GM23338 (cell line): ENCODE measurements at regions not wholly inside any gene's neighbourhood (a gene's known extent, or its start where the extent isn't known, plus 50 kb on each side); places are given as distances from the start of the nearest gene placed in this dataset.

Experiments
- ATAC-seq: fragments of 200-7000 bp; cut with Tn5 transposase; 3 replicates; pipeline ENCODE4 v1.9.1; 2020
- DNase-seq: peaks from one replicate; pipeline ENCODE4 v3.0.0-alpha.2; 2015; ENCODE audit warnings: low spot score
- H2AFZ ChIP-seq: fragments of 200-600 bp; sonication (generic); 2 replicates; pipeline ENCODE4 v1.8.0; 2016; ENCODE audit warnings: antibody characterized with exemption, mild to moderate bottlenecking, moderate library complexity
- H3F3A ChIP-seq: fragments of 200-600 bp; sonication (generic); replicated peaks from 2 replicates; pipeline ENCODE4 v1.8.0; 2017; ENCODE audit warnings: antibody characterized with exemption, mixed run types, low read depth
- H3K27ac ChIP-seq: fragments of 200-600 bp; sonication (generic); 2 replicates; pipeline ENCODE4 v1.6.1; 2016; ENCODE audit warnings: low read depth
- H3K27me3 ChIP-seq: fragments of 200-600 bp; sonication (generic); 2 replicates; pipeline ENCODE4 v1.8.0; 2016; ENCODE audit warnings: mild to moderate bottlenecking, mixed run types, moderate library complexity; ENCODE audit not compliant: insufficient read depth
- H3K36me3 ChIP-seq: fragments of 200-600 bp; sonication (generic); 2 replicates; pipeline ENCODE4 v1.8.0; 2016; ENCODE audit warnings: mild to moderate bottlenecking; ENCODE audit not compliant: insufficient read depth
- H3K4me1 ChIP-seq: fragments of 200-600 bp; sonication (generic); 2 replicates; pipeline ENCODE4 v1.8.0; 2016; ENCODE audit warnings: mild to moderate bottlenecking, moderate library complexity; ENCODE audit not compliant: insufficient read depth
- H3K4me2 ChIP-seq: fragments of 200-600 bp; sonication (generic); 2 replicates; pipeline ENCODE4 v1.7.1; 2017; ENCODE audit warnings: mixed run types
- H3K4me3 ChIP-seq: fragments of 200-600 bp; sonication (generic); 2 replicates; pipeline ENCODE4 v1.6.1; 2016; ENCODE audit warnings: mixed run types
- H3K79me2 ChIP-seq: fragments of 200-600 bp; sonication (generic); replicated peaks from 2 replicates; pipeline ENCODE4 v1.8.0; 2017; ENCODE audit warnings: mild to moderate bottlenecking; ENCODE audit not compliant: insufficient read depth
- H3K9me2 ChIP-seq: fragments of 200-600 bp; sonication (generic); 2 replicates; pipeline ENCODE4 v1.8.0; 2017; ENCODE audit not compliant: insufficient read depth
- H4K20me1 ChIP-seq: fragments of 200-600 bp; sonication (generic); replicated peaks from 2 replicates; pipeline ENCODE4 v1.8.0; 2017; ENCODE audit warnings: mild to moderate bottlenecking; ENCODE audit not compliant: insufficient read depth
- H3K27ac Mint-ChIP-seq: 2 replicates; pipeline ENCODE4 v1.8.0; 2020; ENCODE audit warnings: inconsistent platforms, mild to moderate bottlenecking, moderate library complexity, mixed read lengths
- H3K27me3 Mint-ChIP-seq: 3 replicates; pipeline ENCODE4 v1.8.0; 2022; ENCODE audit warnings: low read depth, mild to moderate bottlenecking, moderate library complexity, mixed read lengths, inconsistent platforms; ENCODE audit not compliant: insufficient read depth, poor library complexity
- H3K36me3 Mint-ChIP-seq: 3 replicates; pipeline ENCODE4 v1.8.0; 2021; ENCODE audit warnings: low read depth, mild to moderate bottlenecking, inconsistent platforms, moderate library complexity, mixed read lengths
- H3K4me1 Mint-ChIP-seq: 3 replicates; pipeline ENCODE4 v1.8.0; 2020; ENCODE audit warnings: mild to moderate bottlenecking, inconsistent platforms, mixed read lengths
- H3K4me3 Mint-ChIP-seq: 3 replicates; pipeline ENCODE4 v1.8.0; 2021; ENCODE audit warnings: moderate library complexity, mild to moderate bottlenecking, inconsistent platforms, mixed read lengths
- H3K9me3 Mint-ChIP-seq: 3 replicates; pipeline ENCODE4 v1.8.0; 2020; ENCODE audit warnings: moderate library complexity, mild to moderate bottlenecking, inconsistent platforms, mixed read lengths
- CREB1 ChIP-seq: fragments of 250-450 bp; sonication (Bioruptor Pico); IDR thresholded peaks from 2 replicates; pipeline ENCODE4 v1.5.0; 2020; ENCODE audit warnings: low read depth, mild to moderate bottlenecking, moderate library complexity
- ETS1 ChIP-seq: IDR thresholded peaks from 2 replicates; pipeline ENCODE4 v1.6.1; 2016; ENCODE audit warnings: antibody characterized with exemption
- EZH2 ChIP-seq: fragments of 200-600 bp; sonication (generic); IDR thresholded peaks from one replicate; pipeline ENCODE4 v1.8.0; 2017; ENCODE audit warnings: antibody characterized with exemption, mild to moderate bottlenecking, low read depth; ENCODE audit not compliant: unreplicated experiment
- EZH2phosphoT487 ChIP-seq: fragments of 200-600 bp; sonication (generic); IDR thresholded peaks from one replicate; pipeline ENCODE4 v1.8.1; 2018; ENCODE audit warnings: antibody characterized with exemption; ENCODE audit not compliant: unreplicated experiment
- JUNB ChIP-seq: IDR thresholded peaks from one replicate; pipeline ENCODE4 v1.6.1; 2016; ENCODE audit warnings: antibody characterized with exemption; ENCODE audit not compliant: unreplicated experiment
- NANOG ChIP-seq: IDR thresholded peaks from 2 replicates; pipeline ENCODE4 v1.6.1; 2016; ENCODE audit warnings: antibody characterized with exemption, borderline replicate concordance
- POLR2AphosphoS5 ChIP-seq: IDR thresholded peaks from 2 replicates; pipeline ENCODE4 v1.6.1; 2016; ENCODE audit warnings: antibody characterized with exemption, low read depth
- STAT1 ChIP-seq: IDR thresholded peaks from one replicate; pipeline ENCODE4 v1.6.1; 2016; ENCODE audit warnings: antibody characterized with exemption; ENCODE audit not compliant: unreplicated experiment
- ZNF114 ChIP-seq: fragments of 250-450 bp; sonication (Bioruptor Pico); IDR thresholded peaks from 2 replicates; pipeline ENCODE4 v1.5.0; 2020; ENCODE audit warnings: mild to moderate bottlenecking, moderate library complexity
- ZNF331 ChIP-seq: fragments of 250-450 bp; sonication (Bioruptor Pico); IDR thresholded peaks from 2 replicates; pipeline ENCODE4 v1.5.0; 2020; ENCODE audit warnings: low read depth, mild to moderate bottlenecking, moderate library complexity
- ZNF462 ChIP-seq: fragments of 250-450 bp; sonication (Bioruptor Pico); IDR thresholded peaks from 2 replicates; pipeline ENCODE4 v1.5.0; 2020; ENCODE audit warnings: mild to moderate bottlenecking, moderate library complexity
- TF ChIP-seq, protein P1 (sequence below): IDR thresholded peaks from one replicate; pipeline ENCODE4 v1.6.1; 2018; ENCODE audit warnings: antibody characterized with exemption; ENCODE audit not compliant: unreplicated experiment
- TF ChIP-seq, protein P2 (sequence below), 2 experiments: fragments of 200-600 bp in 1 of 2; sonication (generic) in 1 of 2; conservative IDR thresholded peaks; 2 replicates each; pipeline versions ENCODE4 v1.5.1 to v1.6.1; 2016 to 2017; ENCODE audit warnings: antibody characterized with exemption in 2 of 2, low read depth in 2 of 2, mild to moderate bottlenecking in 2 of 2, moderate library complexity in 1 of 2

DNA sequence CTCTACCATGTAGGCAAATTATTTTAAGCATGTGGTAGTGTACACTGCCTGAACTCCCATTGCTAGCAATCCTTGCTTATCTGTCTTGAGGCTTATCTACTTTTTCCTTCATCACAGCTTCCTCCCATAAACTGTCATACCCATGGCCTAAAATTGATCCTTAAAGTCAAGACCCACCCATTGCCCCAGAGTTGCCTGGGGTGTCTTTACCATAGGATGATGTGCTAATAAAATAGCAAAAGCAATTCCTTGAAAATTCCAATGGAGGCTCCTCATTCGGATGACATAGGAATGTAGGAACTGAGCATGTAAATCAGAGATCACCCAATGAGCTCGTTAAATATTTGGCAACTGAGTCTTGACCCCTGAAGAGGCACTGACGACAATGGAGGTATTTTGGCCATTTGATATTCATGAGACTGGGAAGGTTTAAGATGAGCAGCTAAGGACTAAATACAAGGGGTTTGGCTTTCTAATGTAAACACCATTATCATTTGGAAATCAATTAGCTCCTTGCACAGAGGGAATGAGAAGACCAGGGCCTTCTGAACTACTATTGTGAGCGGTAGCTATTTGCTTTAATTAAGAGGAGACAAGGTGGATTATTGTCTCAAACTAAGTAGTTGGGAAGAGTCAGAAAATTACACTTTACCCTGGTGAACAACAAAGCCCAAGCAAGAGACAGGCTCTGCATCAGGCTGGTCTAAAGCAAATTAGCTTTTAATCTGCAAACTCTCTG is 234.9 kb downstream of the GATA3 start:
- Histone ChIP-seq H3K9me2 (peaks cover 3% of the 10 kb centered on the region; the same call in 1 of the 2 replicates), H4K20me1 (no peaks in the 10 kb centered on the region), H3K36me3 (no peaks in the 10 kb centered on the region), H3K4me2 (peak overlapping the region; percentile 56), H3K4me1 (peaks cover 23% of the 10 kb centered on the region), H3K27ac (no peak overlapping the region), H3K27me3 (no peaks in the 10 kb centered on the region), H2AFZ (no peak overlapping the region), H3K79me2 (no peaks in the 10 kb centered on the region), H3K4me3 (no peak overlapping the region), H3F3A (no peaks in the 10 kb centered on the region)
- H3K27me3 Mint-ChIP-seq: no peaks in the 10 kb centered on the region
- H3K4me3 Mint-ChIP-seq: no peak overlapping the region; the same call in 2 of the 3 replicates
- peaks cover 21% of the 10 kb centered on the region for H3K4me1 Mint-ChIP-seq
- H3K27ac Mint-ChIP-seq: no peak overlapping the region
- H3K36me3 Mint-ChIP-seq: no peaks in the 10 kb centered on the region
- peak; percentile 64 for ATAC-seq
- no peak for DNase-seq
- no peaks in the 10 kb centered on the region for H3K9me3 Mint-ChIP-seq
- TF ChIP-seq EZH2 (no peak), POLR2AphosphoS5 (no peak), ZNF462 (CRISPR knock-in tag) (no peak), ETS1 (no peak), CREB1 (no peak), EZH2phosphoT487 (no peak), ZNF114 (CRISPR knock-in tag) (no peak), NANOG (no peak), STAT1 (no peak), JUNB (no peak), ZNF331 (CRISPR knock-in tag) (no peak)
- TF ChIP-seq, protein P1, sequence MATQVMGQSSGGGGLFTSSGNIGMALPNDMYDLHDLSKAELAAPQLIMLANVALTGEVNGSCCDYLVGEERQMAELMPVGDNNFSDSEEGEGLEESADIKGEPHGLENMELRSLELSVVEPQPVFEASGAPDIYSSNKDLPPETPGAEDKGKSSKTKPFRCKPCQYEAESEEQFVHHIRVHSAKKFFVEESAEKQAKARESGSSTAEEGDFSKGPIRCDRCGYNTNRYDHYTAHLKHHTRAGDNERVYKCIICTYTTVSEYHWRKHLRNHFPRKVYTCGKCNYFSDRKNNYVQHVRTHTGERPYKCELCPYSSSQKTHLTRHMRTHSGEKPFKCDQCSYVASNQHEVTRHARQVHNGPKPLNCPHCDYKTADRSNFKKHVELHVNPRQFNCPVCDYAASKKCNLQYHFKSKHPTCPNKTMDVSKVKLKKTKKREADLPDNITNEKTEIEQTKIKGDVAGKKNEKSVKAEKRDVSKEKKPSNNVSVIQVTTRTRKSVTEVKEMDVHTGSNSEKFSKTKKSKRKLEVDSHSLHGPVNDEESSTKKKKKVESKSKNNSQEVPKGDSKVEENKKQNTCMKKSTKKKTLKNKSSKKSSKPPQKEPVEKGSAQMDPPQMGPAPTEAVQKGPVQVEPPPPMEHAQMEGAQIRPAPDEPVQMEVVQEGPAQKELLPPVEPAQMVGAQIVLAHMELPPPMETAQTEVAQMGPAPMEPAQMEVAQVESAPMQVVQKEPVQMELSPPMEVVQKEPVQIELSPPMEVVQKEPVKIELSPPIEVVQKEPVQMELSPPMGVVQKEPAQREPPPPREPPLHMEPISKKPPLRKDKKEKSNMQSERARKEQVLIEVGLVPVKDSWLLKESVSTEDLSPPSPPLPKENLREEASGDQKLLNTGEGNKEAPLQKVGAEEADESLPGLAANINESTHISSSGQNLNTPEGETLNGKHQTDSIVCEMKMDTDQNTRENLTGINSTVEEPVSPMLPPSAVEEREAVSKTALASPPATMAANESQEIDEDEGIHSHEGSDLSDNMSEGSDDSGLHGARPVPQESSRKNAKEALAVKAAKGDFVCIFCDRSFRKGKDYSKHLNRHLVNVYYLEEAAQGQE: no peak
- TF ChIP-seq, protein P2, sequence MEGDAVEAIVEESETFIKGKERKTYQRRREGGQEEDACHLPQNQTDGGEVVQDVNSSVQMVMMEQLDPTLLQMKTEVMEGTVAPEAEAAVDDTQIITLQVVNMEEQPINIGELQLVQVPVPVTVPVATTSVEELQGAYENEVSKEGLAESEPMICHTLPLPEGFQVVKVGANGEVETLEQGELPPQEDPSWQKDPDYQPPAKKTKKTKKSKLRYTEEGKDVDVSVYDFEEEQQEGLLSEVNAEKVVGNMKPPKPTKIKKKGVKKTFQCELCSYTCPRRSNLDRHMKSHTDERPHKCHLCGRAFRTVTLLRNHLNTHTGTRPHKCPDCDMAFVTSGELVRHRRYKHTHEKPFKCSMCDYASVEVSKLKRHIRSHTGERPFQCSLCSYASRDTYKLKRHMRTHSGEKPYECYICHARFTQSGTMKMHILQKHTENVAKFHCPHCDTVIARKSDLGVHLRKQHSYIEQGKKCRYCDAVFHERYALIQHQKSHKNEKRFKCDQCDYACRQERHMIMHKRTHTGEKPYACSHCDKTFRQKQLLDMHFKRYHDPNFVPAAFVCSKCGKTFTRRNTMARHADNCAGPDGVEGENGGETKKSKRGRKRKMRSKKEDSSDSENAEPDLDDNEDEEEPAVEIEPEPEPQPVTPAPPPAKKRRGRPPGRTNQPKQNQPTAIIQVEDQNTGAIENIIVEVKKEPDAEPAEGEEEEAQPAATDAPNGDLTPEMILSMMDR (conservative IDR thresholded peaks at IDR 0.05; ENCODE audit: low read depth in 2 of 2): no peak
